Endodermal cell (in vitro differentiated cells): ENCODE measurements at regions not wholly inside any gene's neighbourhood (a gene's known extent, or its start where the extent isn't known, plus 50 kb on each side); places are given as distances from the start of the nearest gene placed in this dataset.

Experiments used
- DNase-seq: peaks from one replicate; pipeline ENCODE4 v3.0.0-alpha.2; 2017
- H3K27ac ChIP-seq: 2 replicates; pipeline ENCODE4 v1.5.1; 2013; ENCODE audit warnings: mild to moderate bottlenecking, low read depth, low read length, moderate library complexity
- H3K27me3 ChIP-seq: 2 replicates; pipeline ENCODE4 v1.6.1; 2013; ENCODE audit warnings: mild to moderate bottlenecking, low read length, moderate library complexity; ENCODE audit not compliant: insufficient read depth, control insufficient read depth, poor library complexity, severe bottlenecking
- H3K36me3 ChIP-seq: 2 replicates; pipeline ENCODE4 v1.7.0; 2013; ENCODE audit warnings: mild to moderate bottlenecking, low read length, moderate library complexity; ENCODE audit not compliant: control insufficient read depth, insufficient read depth
- H3K4me1 ChIP-seq: one replicate; pipeline ENCODE4 v1.7.0; 2013; ENCODE audit warnings: low read length; ENCODE audit not compliant: control insufficient read depth, insufficient read depth
- H3K4me3 ChIP-seq: 2 replicates; pipeline ENCODE4 v1.5.1; 2013; ENCODE audit warnings: mild to moderate bottlenecking, low read length, moderate library complexity
- H3K9ac ChIP-seq: 2 replicates; pipeline ENCODE4 v1.6.1; 2013; ENCODE audit warnings: mild to moderate bottlenecking, low read length, moderate library complexity; ENCODE audit not compliant: poor library complexity, severe bottlenecking; ENCODE audit errors: extremely low read depth
- H3K9me3 ChIP-seq: 2 replicates; pipeline ENCODE4 v1.6.1; 2013; ENCODE audit warnings: mild to moderate bottlenecking, low read length, moderate library complexity; ENCODE audit not compliant: control insufficient read depth
- H3K27ac Mint-ChIP-seq: 2 replicates; pipeline ENCODE4 v1.8.0; 2020; ENCODE audit warnings: mixed read lengths
- H3K27me3 Mint-ChIP-seq: 2 replicates; pipeline ENCODE4 v1.8.0; 2021; ENCODE audit warnings: mild to moderate bottlenecking, mixed read lengths; ENCODE audit not compliant: insufficient read depth
- H3K36me3 Mint-ChIP-seq: 2 replicates; pipeline ENCODE4 v1.8.0; 2020; ENCODE audit warnings: low read depth, mixed read lengths
- H3K4me1 Mint-ChIP-seq: 2 replicates; pipeline ENCODE4 v1.8.0; 2020; ENCODE audit warnings: mixed read lengths
- H3K4me3 Mint-ChIP-seq: 2 replicates; pipeline ENCODE4 v1.8.0; 2020; ENCODE audit warnings: mild to moderate bottlenecking, moderate library complexity, mixed read lengths
- H3K9me3 Mint-ChIP-seq: 2 replicates; pipeline ENCODE4 v1.8.0; 2020; ENCODE audit warnings: mild to moderate bottlenecking, mixed read lengths
- CTCF ChIP-seq: fragments of 200-600 bp; sonication (generic); conservative IDR thresholded peaks from 2 replicates; pipeline ENCODE4 v1.5.0; 2021; ENCODE audit warnings: antibody characterized with exemption, mild to moderate bottlenecking
- WGBS, 2 experiments: methylation state at CpG; one replicate each; pipeline versions ENCODE4 v1.1.5 to v1.1.7; 2013; ENCODE audit warnings: missing lambda C conversion rate in 2 of 2, mixed read lengths in 1 of 2; ENCODE audit not compliant: insufficient coverage in 1 of 2, insufficient read length in 1 of 2; 5-methylcytosine and 5-hydroxymethylcytosine counted together

GRCh38 chr11:91800208-91800914 is 424.3 kb upstream of the FAT3 start:
- Histone ChIP-seq H3K4me1 (peaks cover 25% of the 10 kb centered on the region), H3K9me3 (peaks cover 3% of the 10 kb centered on the region), H3K4me3 (no peak overlapping the region), H3K36me3 (no peaks in the 10 kb centered on the region), H3K9ac (no peak overlapping the region), H3K27me3 (no peaks in the 10 kb centered on the region), H3K27ac (no peak overlapping the region)
- DNase-seq: no peak
- no peak overlapping the region for H3K4me3 Mint-ChIP-seq
- WGBS, 2 experiments: 95 to 96% methylated on average over 3 to 9 of the region's 9 CpGs
- H3K27ac Mint-ChIP-seq: no peak overlapping the region
- no peaks in the 10 kb centered on the region for H3K27me3 Mint-ChIP-seq
- peaks cover 43% of the 10 kb centered on the region for H3K4me1 Mint-ChIP-seq
- H3K9me3 Mint-ChIP-seq: no peaks in the 10 kb centered on the region
- no peak for TF ChIP-seq CTCF
- H3K36me3 Mint-ChIP-seq: no peaks in the 10 kb centered on the region

- Histone ChIP-seq H3K27ac (no peak overlapping the region), H3K27me3 (no peaks in the 10 kb centered on the region), H3K4me1 (peaks cover 23% of the 10 kb centered on the region), H3K4me3 (no peak overlapping the region), H3K9me3 (no peaks in the 10 kb centered on the region), H3K36me3 (no peaks in the 10 kb centered on the region), H3K9ac (no peak overlapping the region)
- Mint-ChIP-seq H3K27me3 (no peaks in the 10 kb centered on the region), H3K36me3 (no peaks in the 10 kb centered on the region), H3K9me3 (no peaks in the 10 kb centered on the region), H3K27ac (no peak overlapping the region), H3K4me1 (peaks cover 45% of the 10 kb centered on the region), H3K4me3 (no peak overlapping the region)
- DNase-seq: no peak
- 94 to 100% methylated on average over 2 to 7 of the region's 7 CpGs for WGBS, 2 experiments
- TF ChIP-seq CTCF: no peak
These were observed 426.4 kb upstream of the FAT3 start for GRCh38 chr11:91798240-91798639.

GRCh38 chr11:91796999-91797398 is 427.6 kb upstream of the FAT3 start:
- peaks cover 45% of the 10 kb centered on the region for H3K4me1 Mint-ChIP-seq
- H3K9me3 Mint-ChIP-seq: no peaks in the 10 kb centered on the region
- H3K4me3 Mint-ChIP-seq: no peak overlapping the region
- H3K27me3 Mint-ChIP-seq: no peaks in the 10 kb centered on the region
- no peaks in the 10 kb centered on the region for H3K9me3 ChIP-seq
- H3K27ac ChIP-seq: no peak overlapping the region
- H3K27ac Mint-ChIP-seq: no peak overlapping the region
- DNase-seq: no peak
- H3K36me3 Mint-ChIP-seq: no peaks in the 10 kb centered on the region
- H3K9ac ChIP-seq: no peak overlapping the region
- H3K4me1 ChIP-seq: peaks cover 11% of the 10 kb centered on the region
- H3K36me3 ChIP-seq: no peaks in the 10 kb centered on the region
- TF ChIP-seq CTCF: no peak
- H3K4me3 ChIP-seq: no peak overlapping the region
- H3K27me3 ChIP-seq: no peaks in the 10 kb centered on the region
